Activated CD8-positive, alpha-beta memory T cell treated with anti-CD3 and anti-CD28 coated beads for 1 hour (primary cell): ENCODE measurements at regions not wholly inside any gene's neighbourhood (a gene's known extent, or its start where the extent isn't known, plus 50 kb on each side); places are given as distances from the start of the nearest gene placed in this dataset.
"Not testable (repeated sequence)": the region's sequence is repeated elsewhere in the genome, so short reads cannot be mapped to it uniquely, and the experiment has no call there.

ENCODE experiments used
- DNase-seq, 2 donors: peaks; one replicate each; pipeline ENCODE4 v3.0.0-alpha.2; 2020; ENCODE audit warnings: low read depth in 1 of 2; ENCODE audit errors: extremely low read depth in 1 of 2

GRCh38 chr15:20272422-20273184 lies 269.0 kb downstream of the GOLGA6L6 start:
- DNase-seq, result no peak

- no peak for DNase-seq
These were observed 270.0 kb downstream of the GOLGA6L6 start for GRCh38 chr15:20271647-20272046.

- DNase-seq, result not testable (repeated sequence)
These were observed 271.6 kb downstream of the GOLGA6L6 start for GRCh38 chr15:20269956-20270355.

- not testable (repeated sequence) for DNase-seq
These were observed 273.6 kb downstream of the GOLGA6L6 start for GRCh38 chr15:20267996-20268395.

- DNase-seq, result not testable (repeated sequence)
These were observed 274.4 kb downstream of the GOLGA6L6 start for GRCh38 chr15:20267051-20267730.

- DNase-seq, result not testable (repeated sequence)
These were observed 275.9 kb downstream of the GOLGA6L6 start for GRCh38 chr15:20265710-20266109.

- DNase-seq, result not testable (repeated sequence)
These were observed 280.0 kb downstream of the GOLGA6L6 start for GRCh38 chr15:20261321-20262280.

- not testable (repeated sequence) for DNase-seq
These were observed 280.9 kb downstream of the GOLGA6L6 start for GRCh38 chr15:20260650-20261049.

- not testable (repeated sequence) for DNase-seq
These were observed 281.9 kb downstream of the GOLGA6L6 start for GRCh38 chr15:20259559-20260190.

GRCh38 chr15:20256394-20256793 lies 285.2 kb downstream of the GOLGA6L6 start:
- not testable (repeated sequence) for DNase-seq

- DNase-seq, result not testable (repeated sequence)
These were observed 286.0 kb downstream of the GOLGA6L6 start for GRCh38 chr15:20255641-20256040.

GRCh38 chr15:20253047-20253615 lies 288.5 kb downstream of the GOLGA6L6 start:
- DNase-seq, result not testable (repeated sequence)

- not testable (repeated sequence) for DNase-seq
These were observed 289.6 kb downstream of the GOLGA6L6 start for GRCh38 chr15:20252040-20252439.

- DNase-seq, result not testable (repeated sequence)
These were observed 290.2 kb downstream of the GOLGA6L6 start for GRCh38 chr15:20251214-20252005.

GRCh38 chr15:20250206-20250605 lies 291.4 kb downstream of the GOLGA6L6 start:
- not testable (repeated sequence) for DNase-seq

- not testable (repeated sequence) for DNase-seq
These were observed 292.0 kb downstream of the GOLGA6L6 start for GRCh38 chr15:20249677-20249970.

GRCh38 chr15:20248434-20248833 lies 293.2 kb downstream of the GOLGA6L6 start:
- DNase-seq, result not testable (repeated sequence)

GRCh38 chr15:20247137-20247536 lies 294.5 kb downstream of the GOLGA6L6 start:
- not testable (repeated sequence) for DNase-seq

- not testable (repeated sequence) for DNase-seq
These were observed 295.0 kb downstream of the GOLGA6L6 start for GRCh38 chr15:20246624-20247023.
